Peyer's patch (tissue), 4 donors: ENCODE measurements at regions not wholly inside any gene's neighbourhood (a gene's known extent, or its start where the extent isn't known, plus 50 kb on each side); places are given as distances from the start of the nearest gene placed in this dataset.

Experiments
- DNase-seq, 3 donors: peaks; one replicate each; pipeline ENCODE4 v3.0.0-alpha.2; 2017 to 2019
- H3K27ac ChIP-seq, 4 donors: fragments of 200-600 bp; sonication (generic); one replicate each; pipeline ENCODE4 v1.5.1; 2016 to 2019
- H3K27me3 ChIP-seq, 2 donors: fragments of 200-600 bp; sonication (generic); one replicate each; pipeline ENCODE4 v1.5.1; 2019
- H3K36me3 ChIP-seq, 3 donors: fragments of 200-600 bp; sonication (generic); one replicate each; pipeline ENCODE4 v1.5.1; 2016 to 2019
- H3K4me1 ChIP-seq, 4 donors: fragments of 200-600 bp; sonication (generic); one replicate each; pipeline ENCODE4 v1.5.1; 2016 to 2019
- H3K4me3 ChIP-seq, 4 donors: fragments of 200-600 bp; sonication (generic); 1 replicate in 3 of 4; 2 replicates in 1 of 4; pipeline ENCODE4 v1.5.1; 2016 to 2019; ENCODE audit warnings: mild to moderate bottlenecking in 1 of 4
- H3K9me3 ChIP-seq, 4 donors: fragments of 200-600 bp; sonication (generic); one replicate each; pipeline ENCODE4 v1.5.1; 2016 to 2019; ENCODE audit warnings: mild to moderate bottlenecking in 1 of 4
- CTCF ChIP-seq, 6 experiments: fragments of 450-650 bp in 4 of 6; fragments of 200-600 bp in 2 of 6; sonication (generic) in 1 of 6; IDR thresholded peaks; one replicate each; pipeline ENCODE4 v1.5.1; 2017 to 2019; ENCODE audit warnings: antibody characterized with exemption in 6 of 6, mild to moderate bottlenecking in 3 of 6, moderate library complexity in 1 of 6
- POLR2A ChIP-seq, 2 donors: fragments of 450-650 bp; IDR thresholded peaks; one replicate each; pipeline ENCODE4 v1.5.1; 2017; ENCODE audit warnings: antibody characterized with exemption in 2 of 2, mild to moderate bottlenecking in 2 of 2, moderate library complexity in 2 of 2

DNA sequence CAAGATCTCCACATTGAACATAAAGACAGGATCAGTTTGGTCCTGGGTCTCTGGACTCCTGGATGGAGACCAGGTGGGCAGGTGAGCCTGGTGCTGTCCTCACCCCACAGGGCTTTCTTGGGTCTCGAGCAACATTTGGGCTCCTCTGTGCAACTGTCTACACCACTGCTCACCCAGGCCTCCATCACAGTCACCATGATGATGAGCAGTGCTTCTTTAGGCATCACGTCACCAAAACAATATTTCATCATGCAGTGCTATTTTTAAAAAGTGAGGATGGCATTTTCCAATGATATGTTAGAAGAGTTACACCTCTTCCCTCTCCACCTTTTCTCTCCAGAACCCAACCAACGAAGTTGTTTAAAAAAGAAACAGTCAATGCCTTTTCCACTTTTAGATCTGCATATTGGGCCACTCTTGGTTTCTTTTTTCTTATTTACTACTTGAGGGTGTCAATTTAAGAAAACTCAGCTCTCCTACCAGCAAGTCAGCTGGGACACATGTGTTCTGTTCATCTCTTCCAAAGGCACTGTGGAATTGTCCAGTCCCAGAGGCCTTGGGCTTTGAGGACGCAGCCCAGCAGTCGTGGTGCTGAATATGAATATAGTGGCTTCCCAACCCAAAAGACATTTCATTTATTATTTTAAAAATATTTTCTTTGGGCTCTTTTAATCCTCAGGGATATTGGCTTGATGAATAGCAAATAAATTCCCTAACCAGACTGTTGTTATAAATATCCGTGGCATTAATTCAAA is 405.7 kb downstream of the KCNRG start:
- no peak for DNase-seq
- H3K27ac ChIP-seq: no peak overlapping the region
- TF ChIP-seq POLR2A (IDR thresholded peaks at IDR 0.05): no peak
- no peak for TF ChIP-seq CTCF (IDR thresholded peaks at IDR 0.05)

DNA sequence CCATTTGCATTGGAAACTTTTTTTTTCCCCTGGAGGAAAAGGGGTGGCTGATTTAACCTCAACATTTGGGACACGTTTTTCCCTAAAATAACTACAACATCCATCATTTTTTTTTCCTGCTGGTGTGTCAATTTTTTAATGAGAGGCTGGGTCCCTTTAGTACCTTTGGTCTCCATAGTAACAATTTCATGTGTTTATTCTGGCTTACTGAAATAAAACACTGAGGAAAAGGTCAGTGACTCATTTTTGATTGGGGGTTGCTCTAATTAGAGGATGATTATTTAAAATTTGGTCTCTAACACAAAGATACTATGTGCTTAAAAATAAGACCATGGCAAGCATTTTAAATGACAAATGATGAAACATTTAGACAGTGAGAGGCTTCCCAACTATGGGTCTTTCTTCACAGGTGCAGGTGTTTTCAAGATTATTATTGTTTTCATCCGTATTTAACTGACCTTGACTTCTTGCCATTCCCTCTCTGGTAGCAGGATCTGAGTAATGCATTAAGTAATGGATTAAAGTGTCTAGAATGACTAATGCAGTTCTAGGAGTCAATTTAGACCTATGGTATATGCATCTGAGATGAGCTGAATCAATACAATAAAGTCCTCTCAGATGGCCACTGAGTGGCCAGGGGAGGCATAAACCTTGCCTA is 406.4 kb downstream of the KCNRG start:
- Histone ChIP-seq H3K27ac (peak overlapping the region in 1 of 4 donors; percentile 3), H3K9me3 (no peaks in the 10 kb centered on the region), H3K36me3 (no peaks in the 10 kb centered on the region), H3K27me3 (no peaks in the 10 kb centered on the region), H3K4me1 (peaks cover 0 to 9% (median 3%) of the 10 kb centered on the region in 4 donors), H3K4me3 (no peak overlapping the region)
- TF ChIP-seq POLR2A (IDR thresholded peaks at IDR 0.05): no peak
- no peak for TF ChIP-seq CTCF (IDR thresholded peaks at IDR 0.05)
- no peak for DNase-seq

More for the DNA sequence above, 405.7 kb downstream of the KCNRG start:
- no peaks in the 10 kb centered on the region for H3K36me3 ChIP-seq
- no peaks in the 10 kb centered on the region for H3K27me3 ChIP-seq
- H3K9me3 ChIP-seq: no peaks in the 10 kb centered on the region
- H3K4me1 ChIP-seq: peaks cover 0 to 9% (median 3%) of the 10 kb centered on the region in 4 donors
- no peak overlapping the region for H3K4me3 ChIP-seq

DNA sequence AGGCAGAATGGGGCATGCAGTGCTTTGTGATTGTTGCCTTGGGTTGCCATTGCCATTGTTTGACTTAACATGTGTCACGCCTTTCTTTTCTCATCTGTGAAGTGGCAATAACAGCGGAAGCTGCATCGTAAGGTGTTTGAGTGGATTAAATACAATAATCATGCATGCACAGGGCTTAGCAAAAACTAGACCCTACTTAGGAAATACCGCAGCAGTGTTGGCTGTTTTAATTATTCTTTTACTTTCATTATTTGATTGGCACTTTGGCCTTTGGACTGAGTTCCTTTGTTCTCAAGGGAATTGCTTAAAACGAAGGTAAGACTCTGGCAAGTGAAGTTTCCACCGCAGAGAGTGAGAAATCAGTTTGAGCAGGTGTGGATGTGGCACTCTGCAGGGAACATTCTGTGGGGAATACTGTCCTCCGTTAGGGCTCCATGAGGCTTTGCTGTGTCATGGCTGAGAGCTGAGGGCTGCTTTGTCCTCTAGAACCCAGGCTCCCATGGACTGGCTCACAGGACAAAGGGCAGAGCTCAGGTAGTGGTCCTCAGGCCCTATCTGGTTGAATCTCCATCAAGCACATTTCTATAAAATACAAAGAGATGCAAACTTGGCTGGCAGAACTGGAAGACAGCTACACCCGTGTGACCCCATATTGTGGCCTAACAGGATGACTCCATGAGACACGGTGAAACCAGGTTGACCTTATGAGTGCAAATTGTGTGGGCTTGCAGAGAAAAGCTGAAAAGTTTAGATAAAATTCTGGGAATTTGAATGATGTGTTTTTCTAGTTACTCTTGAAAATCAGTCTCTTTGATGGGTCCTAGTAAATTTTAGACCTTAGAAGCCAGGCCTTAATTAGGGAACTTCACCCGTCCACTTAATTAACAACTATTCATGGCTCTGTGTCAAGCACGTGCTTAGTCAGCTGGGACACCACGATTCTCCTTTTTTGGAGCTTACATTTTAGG is 407.2 kb downstream of the KCNRG start:
- TF ChIP-seq CTCF (IDR thresholded peaks at IDR 0.05) (no peak), POLR2A (IDR thresholded peaks at IDR 0.05) (no peak)
- Histone ChIP-seq H3K4me3 (peak overlapping the region in 2 of 4 donors; percentile 1 to 11), H3K27me3 (no peaks in the 10 kb centered on the region), H3K27ac (peak overlapping the region in 1 of 4 donors; percentile 3), H3K36me3 (no peaks in the 10 kb centered on the region), H3K4me1 (peaks cover 0 to 9% (median 3%) of the 10 kb centered on the region in 4 donors), H3K9me3 (no peaks in the 10 kb centered on the region)
- DNase-seq: no peak

DNA sequence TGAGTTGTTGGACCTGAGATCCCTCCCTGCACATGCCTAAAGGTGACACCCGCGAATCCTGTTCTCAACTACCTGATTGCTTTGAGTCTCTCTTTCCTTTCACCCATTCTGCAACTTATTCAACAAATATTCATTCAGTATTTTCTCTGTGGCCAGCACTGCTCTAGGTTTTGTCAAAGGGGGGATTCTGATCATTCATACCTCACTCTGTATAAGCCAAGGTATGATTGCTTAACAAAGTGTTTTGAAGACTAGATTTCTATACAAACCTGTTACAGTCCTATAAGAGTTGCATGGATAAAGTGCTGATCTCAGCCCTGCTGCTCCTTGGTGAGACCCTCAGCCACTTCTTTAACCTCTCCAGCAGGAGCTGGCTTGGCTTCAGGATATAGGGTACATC is 409.7 kb downstream of the KCNRG start:
- Histone ChIP-seq H3K4me1 (peaks cover 0 to 9% (median 3%) of the 10 kb centered on the region in 4 donors), H3K36me3 (no peaks in the 10 kb centered on the region), H3K27ac (no peak overlapping the region), H3K9me3 (no peaks in the 10 kb centered on the region), H3K27me3 (no peaks in the 10 kb centered on the region), H3K4me3 (no peak overlapping the region)
- TF ChIP-seq POLR2A (IDR thresholded peaks at IDR 0.05): no peak
- TF ChIP-seq CTCF (IDR thresholded peaks at IDR 0.05): no peak
- no peak for DNase-seq

DNA sequence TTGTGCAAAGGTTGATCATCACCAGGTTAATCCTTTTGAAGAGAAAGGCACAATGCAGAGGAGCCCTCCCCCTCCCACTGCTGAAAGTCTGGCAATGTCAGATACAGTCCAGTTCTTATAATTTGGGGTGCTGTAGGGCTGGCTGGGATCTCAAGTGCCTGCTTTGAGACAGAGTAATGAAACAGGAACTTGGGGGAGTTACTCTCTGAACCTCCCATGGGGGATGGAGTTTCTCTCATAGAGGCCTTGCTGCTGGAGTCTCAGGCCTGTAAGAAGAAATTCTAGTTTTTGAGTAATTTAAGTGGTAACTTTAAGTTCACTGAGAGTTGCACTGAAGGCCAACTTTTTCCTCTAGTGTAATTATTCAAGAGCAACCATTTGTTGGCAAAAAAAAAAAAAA is 410.5 kb downstream of the KCNRG start:
- Histone ChIP-seq H3K27me3 (no peaks in the 10 kb centered on the region), H3K4me1 (peaks cover 0 to 9% (median 3%) of the 10 kb centered on the region in 4 donors)
- no peak for TF ChIP-seq POLR2A (IDR thresholded peaks at IDR 0.05)
- TF ChIP-seq CTCF (IDR thresholded peaks at IDR 0.05): no peak

More for the DNA sequence above, 410.5 kb downstream of the KCNRG start:
- H3K36me3 ChIP-seq: no peaks in the 10 kb centered on the region
- H3K27ac ChIP-seq: no peak overlapping the region
- no peaks in the 10 kb centered on the region for H3K9me3 ChIP-seq
- H3K4me3 ChIP-seq: no peak overlapping the region
- DNase-seq: no peak
